Right lobe of liver (tissue), 4 donors: ENCODE measurements at regions not wholly inside any gene's neighbourhood (a gene's known extent, or its start where the extent isn't known, plus 50 kb on each side); places are given as distances from the start of the nearest gene placed in this dataset.

Experiments used
- CTCF ChIP-seq, 4 donors: fragments of 200-600 bp in 3 of 4; fragments of 450-650 bp in 1 of 4; IDR thresholded peaks; one replicate each; pipeline versions ENCODE4 v1.5.1 to v1.8.0; 2016 to 2022; ENCODE audit warnings: antibody characterized with exemption in 4 of 4, mild to moderate bottlenecking in 2 of 4
- POLR2A ChIP-seq: fragments of 450-650 bp; IDR thresholded peaks from one replicate; pipeline ENCODE4 v1.6.1; 2017; ENCODE audit warnings: antibody characterized with exemption, mild to moderate bottlenecking
- donor health status: DM: no; HTN: no; CAD: no.
- donor health status: DM: no; HTN: no; CAD: no.
- donor health status: DM: no; HTN: yes; CAD: no.

DNA sequence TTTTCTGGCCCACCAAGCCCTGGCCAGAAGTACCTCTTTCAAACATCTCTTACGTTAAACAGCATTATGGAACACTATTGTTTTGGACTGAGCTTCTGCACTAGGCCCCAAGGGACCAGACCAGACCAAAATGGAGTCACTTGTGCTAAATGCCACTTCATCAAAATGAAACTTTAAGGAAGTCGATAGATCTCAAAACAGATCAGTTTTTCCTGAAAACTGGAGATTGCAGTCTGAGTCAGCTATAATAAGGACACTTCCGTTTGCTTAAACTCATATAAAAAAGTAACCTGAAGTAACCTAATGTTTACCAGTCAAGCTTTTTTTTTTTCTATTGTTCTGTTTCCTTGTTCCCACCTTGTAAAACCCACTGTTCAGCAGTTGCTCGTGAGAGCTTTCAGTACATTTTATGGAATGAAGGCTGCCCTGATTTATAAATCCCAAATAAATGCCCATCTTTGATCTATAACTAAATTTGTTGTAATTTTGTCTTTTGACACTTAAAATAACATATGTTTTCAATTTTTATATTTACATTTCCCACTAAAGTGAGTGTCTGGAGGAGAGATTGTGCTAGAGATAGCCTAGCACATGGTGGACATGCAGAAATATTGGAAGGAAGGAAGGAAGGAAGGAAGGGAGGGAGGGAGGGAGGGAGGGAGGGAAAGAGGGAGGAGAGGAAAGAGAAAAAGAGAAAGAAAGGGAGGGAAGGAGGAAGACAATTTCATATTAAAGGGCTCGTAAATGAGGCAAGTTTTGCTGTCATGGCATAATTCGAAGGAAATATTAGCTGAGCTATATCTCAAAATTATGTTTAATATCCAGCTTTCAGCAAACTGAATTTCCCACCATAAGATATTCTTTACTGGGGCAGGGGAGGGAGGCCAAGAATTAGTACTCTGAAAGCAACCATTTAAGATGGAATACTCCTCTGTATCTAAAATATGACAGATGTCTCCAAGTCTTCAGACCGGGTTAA lies 77.0 kb upstream of the CXADR start:
- TF ChIP-seq POLR2A = no peak
- no peak for TF ChIP-seq CTCF (IDR thresholded peaks at IDR 0.05)
